Lower leg skin (tissue), 4 donors: ENCODE measurements at regions not wholly inside any gene's neighbourhood (a gene's known extent, or its start where the extent isn't known, plus 50 kb on each side); places are given as distances from the start of the nearest gene placed in this dataset.

ENCODE experiments used
- DNase-seq, 2 donors: peaks; one replicate each; pipeline ENCODE4 v3.0.0-alpha.2; 2019; ENCODE audit warnings: low spot score in 2 of 2
- H3K4me3 ChIP-seq: fragments of 200-600 bp; sonication (generic); 2 replicates; pipeline ENCODE4 v1.5.1; 2017; ENCODE audit warnings: mild to moderate bottlenecking, low read depth; ENCODE audit not compliant: poor library complexity, severe bottlenecking
- CTCF ChIP-seq, 3 donors: fragments of 450-650 bp; IDR thresholded peaks; one replicate each; pipeline ENCODE4 v1.5.1; 2016; ENCODE audit warnings: antibody characterized with exemption in 3 of 3, mild to moderate bottlenecking in 3 of 3, moderate library complexity in 2 of 3
- POLR2A ChIP-seq, 2 donors: fragments of 450-650 bp; IDR thresholded peaks; one replicate each; pipeline ENCODE4 v1.6.1; 2016 to 2017; ENCODE audit warnings: antibody characterized with exemption in 2 of 2, mild to moderate bottlenecking in 1 of 2, moderate library complexity in 1 of 2
- WGBS, 2 donors: methylation state at CpG; one replicate each; pipeline ENCODE4 v1.1.5; 2018; 5-methylcytosine and 5-hydroxymethylcytosine counted together
- intact Hi-C: fragments of 100-400 bp; cut with DNase I; formaldehyde crosslinking; loops from one replicate; pipeline ENCODE4 v1.15.0; 2023; ENCODE audit warnings: low total_unique reads

- no peak for DNase-seq
- TF ChIP-seq CTCF (IDR thresholded peaks at IDR 0.05) = no peak
- TF ChIP-seq POLR2A (IDR thresholded peaks at IDR 0.05) = no peak
- no peak overlapping the region for H3K4me3 ChIP-seq
- WGBS, 2 donors = 74 to 80% methylated on average over 5 of the region's 5 CpGs
- intact Hi-C loops = no loop called here
Measured at GRCh38 chr4:32025851-32026459, 1305.8 kb downstream of the PCDH7 start.

GRCh38 chr4:32030406-32030805, 1310.2 kb downstream of the PCDH7 start:
- TF ChIP-seq POLR2A (IDR thresholded peaks at IDR 0.05) = no peak
- TF ChIP-seq CTCF (IDR thresholded peaks at IDR 0.05) = no peak
- DNase-seq = no peak
- intact Hi-C loops = no loop called here
- H3K4me3 ChIP-seq = no peak overlapping the region

GRCh38 chr4:32031026-32031425, 1310.9 kb downstream of the PCDH7 start:
- no peak for TF ChIP-seq CTCF (IDR thresholded peaks at IDR 0.05)
- TF ChIP-seq POLR2A (IDR thresholded peaks at IDR 0.05) = no peak
- H3K4me3 ChIP-seq = no peak overlapping the region
- no peak for DNase-seq
- 69% methylated on average over 2 of the region's 2 CpGs for WGBS, 2 donors
- intact Hi-C loops = no loop called here

- no peak for TF ChIP-seq CTCF (IDR thresholded peaks at IDR 0.05)
- TF ChIP-seq POLR2A (IDR thresholded peaks at IDR 0.05) = no peak
- H3K4me3 ChIP-seq = no peak overlapping the region
- DNase-seq = no peak
- WGBS, 2 donors = 89 to 92% methylated on average over 5 of the region's 5 CpGs
- intact Hi-C loops = no loop called here
Measured at GRCh38 chr4:32032136-32032672, 1312.0 kb downstream of the PCDH7 start.

GRCh38 chr4:32037399-32037798, 1317.2 kb downstream of the PCDH7 start:
- TF ChIP-seq POLR2A (IDR thresholded peaks at IDR 0.05) (no peak), CTCF (IDR thresholded peaks at IDR 0.05) (no peak)
- intact Hi-C loops = no loop called here
- WGBS, 2 donors = 79 to 86% methylated on average over 1 of the region's 1 CpG
- H3K4me3 ChIP-seq = no peak overlapping the region
- no peak for DNase-seq
